HT1080 (cell line): ENCODE measurements at regions not wholly inside any gene's neighbourhood (a gene's known extent, or its start where the extent isn't known, plus 50 kb on each side); places are given as distances from the start of the nearest gene placed in this dataset.
"Not testable (repeated sequence)": the region's sequence is repeated elsewhere in the genome, so short reads cannot be mapped to it uniquely, and the experiment has no call there.

Experiments used
- DNase-seq: peaks from one replicate; pipeline ENCODE4 v3.0.0-alpha.2; 2015; ENCODE audit warnings: low read depth

- no peak for DNase-seq
Observed at GRCh38 chr1:844472-845026, 79.2 kb upstream of the SAMD11 start.

GRCh38 chr1:845641-846040 is 78.1 kb upstream of the SAMD11 start:
- not testable (repeated sequence) for DNase-seq

- DNase-seq: not testable (repeated sequence)
Observed at GRCh38 chr1:849873-850272, 73.8 kb upstream of the SAMD11 start.

- DNase-seq: not testable (repeated sequence)
Observed at GRCh38 chr1:850318-850717, 73.4 kb upstream of the SAMD11 start.

- not testable (repeated sequence) for DNase-seq
Observed at GRCh38 chr1:851398-851797, 72.3 kb upstream of the SAMD11 start.

GRCh38 chr1:851841-852240 is 71.9 kb upstream of the SAMD11 start:
- DNase-seq: not testable (repeated sequence)

GRCh38 chr1:855202-855981 is 68.3 kb upstream of the SAMD11 start:
- not testable (repeated sequence) for DNase-seq

- not testable (repeated sequence) for DNase-seq
Observed at GRCh38 chr1:856541-857057, 67.1 kb upstream of the SAMD11 start.

- DNase-seq: not testable (repeated sequence)
Observed at GRCh38 chr1:857926-858648, 65.6 kb upstream of the SAMD11 start.

- peak; percentile 29 for DNase-seq
Observed at GRCh38 chr1:858649-859041, 65.1 kb upstream of the SAMD11 start.

GRCh38 chr1:860941-861340 is 62.8 kb upstream of the SAMD11 start:
- DNase-seq: not testable (repeated sequence)

- no peak for DNase-seq
Observed at GRCh38 chr1:861714-862113, 62.0 kb upstream of the SAMD11 start.

GRCh38 chr1:862601-863000 is 61.1 kb upstream of the SAMD11 start:
- not testable (repeated sequence) for DNase-seq

GRCh38 chr1:865633-866032 is 58.1 kb upstream of the SAMD11 start:
- not testable (repeated sequence) for DNase-seq

- DNase-seq: no peak
Observed at GRCh38 chr1:866095-866494, 57.6 kb upstream of the SAMD11 start.

GRCh38 chr1:866631-867299 is 57.0 kb upstream of the SAMD11 start:
- DNase-seq: not testable (repeated sequence)

- DNase-seq: not testable (repeated sequence)
Observed at GRCh38 chr1:867550-867949, 56.2 kb upstream of the SAMD11 start.

GRCh38 chr1:869499-870244 is 54.1 kb upstream of the SAMD11 start:
- peak; percentile 29 for DNase-seq
